Smooth muscle cell (in vitro differentiated cells): ENCODE measurements at regions not wholly inside any gene's neighbourhood (a gene's known extent, or its start where the extent isn't known, plus 50 kb on each side); places are given as distances from the start of the nearest gene placed in this dataset.

ENCODE experiments used
- DNase-seq: peaks from one replicate; lab custom pipeline; 2025; ENCODE audit not compliant: unreplicated experiment; lab: John Stamatoyannopoulos, UW
- H2AFZ ChIP-seq: fragments of 200-600 bp; sonication (generic); 2 replicates; pipeline ENCODE4 v1.6.0; 2016; ENCODE audit warnings: antibody characterized with exemption, low read depth, mild to moderate bottlenecking
- H3F3A ChIP-seq: fragments of 200-600 bp; sonication (generic); 2 replicates; pipeline ENCODE4 v1.6.0; 2017; ENCODE audit warnings: antibody characterized with exemption, low read depth
- H3K27ac ChIP-seq: fragments of 200-600 bp; sonication (generic); 2 replicates; pipeline ENCODE4 v1.5.1; 2016; ENCODE audit warnings: low read depth, mild to moderate bottlenecking
- H3K27me3 ChIP-seq: fragments of 200-600 bp; sonication (generic); 2 replicates; pipeline ENCODE4 v1.6.1; 2016; ENCODE audit warnings: low read depth, mild to moderate bottlenecking
- H3K36me3 ChIP-seq: fragments of 200-600 bp; sonication (generic); 2 replicates; pipeline ENCODE4 v1.5.1; 2016; ENCODE audit warnings: low read depth
- H3K4me1 ChIP-seq: fragments of 200-600 bp; sonication (generic); 2 replicates; pipeline ENCODE4 v1.5.1; 2016; ENCODE audit warnings: low read depth
- H3K4me2 ChIP-seq: fragments of 200-600 bp; sonication (generic); 2 replicates; pipeline ENCODE4 v1.6.0; 2016; ENCODE audit warnings: mild to moderate bottlenecking
- H3K4me3 ChIP-seq: fragments of 200-600 bp; sonication (generic); 2 replicates; pipeline ENCODE4 v1.5.1; 2016; ENCODE audit warnings: mild to moderate bottlenecking
- H3K79me2 ChIP-seq: fragments of 200-600 bp; sonication (generic); 2 replicates; pipeline ENCODE4 v1.6.0; 2016; ENCODE audit warnings: low read depth, mild to moderate bottlenecking
- H3K9ac ChIP-seq: fragments of 200-600 bp; sonication (generic); 2 replicates; pipeline ENCODE4 v1.6.0; 2016; ENCODE audit warnings: low read depth
- H3K9me3 ChIP-seq: fragments of 200-600 bp; sonication (generic); replicated peaks from 2 replicates; pipeline ENCODE4 v1.5.1; 2016; ENCODE audit warnings: low read depth
- H4K20me1 ChIP-seq: fragments of 200-600 bp; sonication (generic); 2 replicates; pipeline ENCODE4 v1.6.0; 2016; ENCODE audit warnings: low read depth
- CTCF ChIP-seq: fragments of 200-600 bp; sonication (generic); IDR thresholded peaks from 2 replicates; pipeline ENCODE4 v1.5.1; 2017; ENCODE audit warnings: borderline replicate concordance, mild to moderate bottlenecking, antibody characterized with exemption; ENCODE audit not compliant: insufficient read depth, poor library complexity, severe bottlenecking
- WGBS: methylation state at CpG from one replicate; pipeline ENCODE4 v1.1.7; 2016; ENCODE audit warnings: low lambda C conversion rate; 5-methylcytosine and 5-hydroxymethylcytosine counted together

- H3K9me3 ChIP-seq = no peaks in the 10 kb centered on the region
- peaks cover 26% of the 10 kb centered on the region for H3K4me1 ChIP-seq
- H2AFZ ChIP-seq = no peak overlapping the region
- no peaks in the 10 kb centered on the region for H3K79me2 ChIP-seq
- no peaks in the 10 kb centered on the region for H4K20me1 ChIP-seq
- 35% methylated on average over 3 of the region's 3 CpGs for WGBS
- H3F3A ChIP-seq = peaks cover 17% of the 10 kb centered on the region
- peak overlapping the region; percentile 38 for H3K9ac ChIP-seq
- H3K4me2 ChIP-seq = peak overlapping the region; percentile 68
- TF ChIP-seq CTCF = no peak
- no peaks in the 10 kb centered on the region for H3K36me3 ChIP-seq
- H3K27me3 ChIP-seq = no peaks in the 10 kb centered on the region
- H3K27ac ChIP-seq = peak overlapping the region; percentile 86
- no peak overlapping the region for H3K4me3 ChIP-seq
- no peak for DNase-seq
Measured at GRCh38 chr11:28834877-28835276, 726.7 kb downstream of the METTL15 start.

GRCh38 chr11:28833670-28834069 is 725.5 kb downstream of the METTL15 start:
- H3F3A ChIP-seq = peaks cover 17% of the 10 kb centered on the region
- DNase-seq = no peak
- TF ChIP-seq CTCF = no peak
- H3K27me3 ChIP-seq = no peaks in the 10 kb centered on the region
- H3K4me1 ChIP-seq = peaks cover 26% of the 10 kb centered on the region
- H3K27ac ChIP-seq = peak overlapping the region; percentile 86
- H3K79me2 ChIP-seq = no peaks in the 10 kb centered on the region
- 7% methylated on average over 2 of the region's 2 CpGs for WGBS
- peak overlapping the region; percentile 13 for H3K9ac ChIP-seq
- H3K36me3 ChIP-seq = no peaks in the 10 kb centered on the region
- peak overlapping the region; percentile 68 for H3K4me2 ChIP-seq
- H3K4me3 ChIP-seq = no peak overlapping the region
- H3K9me3 ChIP-seq = no peaks in the 10 kb centered on the region
- H2AFZ ChIP-seq = no peak overlapping the region
- H4K20me1 ChIP-seq = no peaks in the 10 kb centered on the region

- peaks cover 17% of the 10 kb centered on the region for H3F3A ChIP-seq
- H4K20me1 ChIP-seq = no peaks in the 10 kb centered on the region
- no peaks in the 10 kb centered on the region for H3K36me3 ChIP-seq
- H3K4me3 ChIP-seq = no peak overlapping the region
- H3K27ac ChIP-seq = peak overlapping the region; percentile 86
- no peaks in the 10 kb centered on the region for H3K9me3 ChIP-seq
- DNase-seq = no peak
- WGBS = 43% methylated on average over 2 of the region's 2 CpGs
- H2AFZ ChIP-seq = no peak overlapping the region
- H3K79me2 ChIP-seq = no peaks in the 10 kb centered on the region
- no peaks in the 10 kb centered on the region for H3K27me3 ChIP-seq
- TF ChIP-seq CTCF = no peak
- peaks cover 26% of the 10 kb centered on the region for H3K4me1 ChIP-seq
- peak overlapping the region; percentile 61 for H3K4me2 ChIP-seq
- peak overlapping the region; percentile 13 for H3K9ac ChIP-seq
Measured at GRCh38 chr11:28833169-28833568, 725.0 kb downstream of the METTL15 start.

GRCh38 chr11:28826807-28827206 is 718.6 kb downstream of the METTL15 start:
- Histone ChIP-seq H3K4me3 (no peak overlapping the region), H3K9ac (no peak overlapping the region), H2AFZ (no peak overlapping the region), H4K20me1 (no peaks in the 10 kb centered on the region), H3K36me3 (no peaks in the 10 kb centered on the region), H3K4me2 (no peak overlapping the region), H3K27me3 (no peaks in the 10 kb centered on the region), H3F3A (no peaks in the 10 kb centered on the region), H3K27ac (no peak overlapping the region), H3K4me1 (no peaks in the 10 kb centered on the region), H3K9me3 (no peaks in the 10 kb centered on the region), H3K79me2 (no peaks in the 10 kb centered on the region)
- no peak for TF ChIP-seq CTCF
- 97% methylated on average over 1 of the region's 1 CpG for WGBS
- no peak for DNase-seq
